Neural progenitor cell (in vitro differentiated cells): ENCODE measurements at regions not wholly inside any gene's neighbourhood (a gene's known extent, or its start where the extent isn't known, plus 50 kb on each side); places are given as distances from the start of the nearest gene placed in this dataset.

ENCODE experiments used
- CTCF ChIP-seq: fragments of 200-600 bp; sonication (generic); IDR thresholded peaks from 2 replicates; pipeline ENCODE4 v1.5.1; 2017; ENCODE audit warnings: antibody characterized with exemption, mild to moderate bottlenecking
- EZH2phosphoT487 ChIP-seq: fragments of 200-600 bp; sonication (generic); IDR thresholded peaks from 2 replicates; pipeline ENCODE4 v1.6.1; 2017; ENCODE audit warnings: antibody characterized with exemption

- TF ChIP-seq CTCF (no peak), EZH2phosphoT487 (no peak)
Observed at GRCh38 chr12:47366157-47366556, 286.4 kb upstream of the AMIGO2 start.
